ENCODE measurements at regions not wholly inside any gene's neighbourhood (a gene's known extent, or its start where the extent isn't known, plus 50 kb on each side); places are given as distances from the start of the nearest gene placed in this dataset.
"Not testable (repeated sequence)": the region's sequence is repeated elsewhere in the genome, so short reads cannot be mapped to it uniquely, and the experiment has no call there.

GRCh38 chr4:109378511-109378910 is 55.1 kb upstream of the SEC24B start:
- no peak for DNase-seq

- no peak for DNase-seq
Measured at GRCh38 chr4:109378076-109378475, 55.5 kb upstream of the SEC24B start.

- DNase-seq = no peak
Measured at GRCh38 chr4:109375778-109376414, 57.7 kb upstream of the SEC24B start.

- peak; percentile 14 for DNase-seq
Measured at GRCh38 chr4:109368661-109369060, 65.0 kb upstream of the SEC24B start.

- DNase-seq = no peak
Measured at GRCh38 chr4:109365939-109366338, 63.5 kb upstream of the COL25A1 start.

GRCh38 chr4:109365297-109365696 is 62.8 kb upstream of the COL25A1 start:
- DNase-seq = not testable (repeated sequence)

- peak; percentile 11 for DNase-seq
Measured at GRCh38 chr4:109359040-109359646, 56.7 kb upstream of the COL25A1 start.

GRCh38 chr4:109355835-109356234 is 53.4 kb upstream of the COL25A1 start:
- no peak for DNase-seq

- no peak for DNase-seq
Measured at GRCh38 chr4:109352941-109353340, 50.5 kb upstream of the COL25A1 start.

Measured in fibroblast of skin of right biceps (primary cell).